Cerebellar nuclear complex (tissue), 1 donor: ENCODE measurements at regions not wholly inside any gene's neighbourhood (a gene's known extent, or its start where the extent isn't known, plus 50 kb on each side); places are given as distances from the start of the nearest gene placed in this dataset.

Experiments used
- DNase-seq, 2 experiments: peaks; one replicate each; lab custom pipeline; 2025; lab: John Stamatoyannopoulos, UW

- no peak for DNase-seq
Observed at GRCh38 chrX:38887222-38887621, 86.0 kb downstream of the MID1IP1 start.

GRCh38 chrX:38890326-38890725 is 89.1 kb downstream of the MID1IP1 start:
- DNase-seq: no peak

GRCh38 chrX:38890963-38891362 is 89.7 kb downstream of the MID1IP1 start:
- DNase-seq: no peak

GRCh38 chrX:38891641-38892413 is 90.6 kb downstream of the MID1IP1 start:
- DNase-seq: no peak

- DNase-seq: no peak
Observed at GRCh38 chrX:38893441-38893840, 92.2 kb downstream of the MID1IP1 start.

- no peak for DNase-seq
Observed at GRCh38 chrX:38895775-38896174, 94.5 kb downstream of the MID1IP1 start.

GRCh38 chrX:38896724-38897298 is 95.6 kb downstream of the MID1IP1 start:
- DNase-seq: no peak

- DNase-seq: no peak
Observed at GRCh38 chrX:38898261-38898660, 97.0 kb downstream of the MID1IP1 start.

GRCh38 chrX:38899650-38900049 is 98.4 kb downstream of the MID1IP1 start:
- DNase-seq: no peak

GRCh38 chrX:38900719-38901118 is 99.5 kb downstream of the MID1IP1 start:
- DNase-seq: no peak

- no peak for DNase-seq
Observed at GRCh38 chrX:38902972-38903492, 101.8 kb downstream of the MID1IP1 start.

GRCh38 chrX:38916801-38917200 is 115.5 kb downstream of the MID1IP1 start:
- no peak for DNase-seq

GRCh38 chrX:38917954-38918353 is 116.7 kb downstream of the MID1IP1 start:
- no peak for DNase-seq

GRCh38 chrX:38919202-38919601 is 117.9 kb downstream of the MID1IP1 start:
- DNase-seq: no peak

- DNase-seq: no peak
Observed at GRCh38 chrX:38919853-38920528, 118.7 kb downstream of the MID1IP1 start.

- DNase-seq: no peak
Observed at GRCh38 chrX:38923451-38923969, 122.3 kb downstream of the MID1IP1 start.

- DNase-seq: no peak
Observed at GRCh38 chrX:38927592-38927991, 126.3 kb downstream of the MID1IP1 start.

GRCh38 chrX:38929966-38930421 is 128.7 kb downstream of the MID1IP1 start:
- DNase-seq: no peak

- no peak for DNase-seq
Observed at GRCh38 chrX:38930474-38930873, 129.2 kb downstream of the MID1IP1 start.

GRCh38 chrX:38935561-38935960 is 134.3 kb downstream of the MID1IP1 start:
- no peak for DNase-seq

- no peak for DNase-seq
Observed at GRCh38 chrX:38937400-38937799, 136.1 kb downstream of the MID1IP1 start.

- no peak for DNase-seq
Observed at GRCh38 chrX:38937926-38938325, 136.7 kb downstream of the MID1IP1 start.

GRCh38 chrX:38939067-38939466 is 137.8 kb downstream of the MID1IP1 start:
- no peak for DNase-seq
